Heart left ventricle (tissue), 13 donors: ENCODE measurements at regions not wholly inside any gene's neighbourhood (a gene's known extent, or its start where the extent isn't known, plus 50 kb on each side); places are given as distances from the start of the nearest gene placed in this dataset.

ENCODE experiments used
- CTCF ChIP-seq, 12 donors: fragments of 200-600 bp; sonication (generic) in 4 of 12; IDR thresholded peaks; one replicate each; pipeline versions ENCODE4 v1.5.0 to v1.8.0; 2018 to 2022; ENCODE audit warnings: antibody characterized with exemption in 12 of 12, mild to moderate bottlenecking in 5 of 12
- POLR2A ChIP-seq, 2 donors: fragments of 450-650 bp; IDR thresholded peaks; one replicate each; pipeline ENCODE4 v1.6.1; 2017; ENCODE audit warnings: antibody characterized with exemption in 2 of 2, mild to moderate bottlenecking in 2 of 2, moderate library complexity in 2 of 2
- donor health status: ischemic (EF 13 %, LVEDD 7.1; RV severe dilation, severe dysfunction).
- donor health status: DM: no; HTN: yes; CAD: no.
- donor health status: DM: no; HTN: no; CAD: no.
- donor health status: ischemic (EF 25% LVEDD 6.9; RV normal size, moderate dysfunction).
- donor health status: ischemic (EF 25% LVEDD 5.7; RV mildly dilated, moderate dysfunction).
- donor health status: ischemic (EF 35%, LVEDD 5.7; RV mildly dilated, moderate dysfunction).
- donor health status: nonischemic (EF 11% LVEDD 7.7; RV severe dilation, severe dysfunction).
- donor health status: DM: yes; HTN: yes; CAD: no.
- donor health status: PGD.
- donor health status: ischemic (EF 29% LVEDD 5.4; RV normal size, mild dysfunction).
- donor health status: nonischemic (EF 23%, LVEDD 6.1; RV moderate dilation, normal function).

GRCh38 chr1:192747943-192748342, 60.9 kb upstream of the RGS2 start:
- TF ChIP-seq POLR2A (IDR thresholded peaks at IDR 0.05) (no peak), CTCF (IDR thresholded peaks at IDR 0.05) (no peak)
